ENCODE measurements at regions not wholly inside any gene's neighbourhood (a gene's known extent, or its start where the extent isn't known, plus 50 kb on each side); places are given as distances from the start of the nearest gene placed in this dataset.

DNA sequence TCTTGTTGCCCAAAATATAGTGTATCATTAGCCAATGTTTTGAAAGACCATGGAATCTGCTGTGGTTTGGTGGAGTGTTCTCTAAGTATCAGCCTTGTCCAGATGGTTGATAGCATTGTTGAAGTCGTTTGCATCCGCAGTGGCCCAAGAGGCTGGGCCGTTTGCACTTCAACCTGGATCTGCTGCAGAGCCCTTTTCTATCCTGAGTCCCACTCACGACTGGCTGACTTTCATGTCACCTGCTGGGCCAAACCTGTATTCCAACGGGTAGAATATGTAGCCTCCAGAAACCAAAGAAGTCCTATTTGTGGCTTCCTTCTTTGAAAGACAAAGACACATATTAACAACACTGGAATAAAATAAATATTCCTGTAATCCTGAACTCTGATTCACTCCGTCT is 1154.1 kb downstream of the RPIA start:
- intact Hi-C loops (cut with DNase I, micrococcal nuclease), result no loop called here
- no peaks in the 10 kb centered on the region for H3K4me1 ChIP-seq (ENCODE audit: insufficient read depth, low read length)
- POLR2A ChIA-PET, result no interaction called here

GRCh38 chr2:89848114-89848513 is 1156.6 kb downstream of the RPIA start:
- H3K9me3 ChIP-seq (ENCODE audit: control insufficient read depth in 1 of 2, insufficient read depth in 1 of 2, low read length in 2 of 2), result peaks cover 0 to 13% of the 10 kb centered on the region in 2 experiments
- ATAC-seq (ENCODE audit: poor library complexity), result no peak
- TF ChIP-seq CTCF (IDR thresholded peaks at IDR 0.05), result no peak
- no peak overlapping the region for H3K4me3 ChIP-seq (ENCODE audit: low read length)
- no peaks in the 10 kb centered on the region for H3K27me3 Mint-ChIP-seq
- ChIA-PET CTCF (no interaction called here), POLR2A (no interaction called here)
- no peaks in the 10 kb centered on the region for H3K4me1 ChIP-seq (ENCODE audit: insufficient read depth, low read length)
- no peaks in the 10 kb centered on the region for H3K27me3 ChIP-seq (ENCODE audit: control insufficient read depth in 1 of 2, insufficient read depth in 2 of 2, low read length in 2 of 2)
- intact Hi-C loops (cut with DNase I, micrococcal nuclease), result no loop called here
- no peak overlapping the region for H3K4me3 Mint-ChIP-seq
- H3K27ac Mint-ChIP-seq, result no peak overlapping the region
- DNase-seq, result no peak
- no peaks in the 10 kb centered on the region for H3K36me3 ChIP-seq (ENCODE audit: insufficient read depth, low read length)
- H3K27ac ChIP-seq (ENCODE audit: low read depth in 1 of 2, low read length in 2 of 2), result no peak overlapping the region
- H3K9me3 Mint-ChIP-seq, result no peaks in the 10 kb centered on the region
- H3K36me3 Mint-ChIP-seq (ENCODE audit: low read depth), result no peaks in the 10 kb centered on the region
- no peaks in the 10 kb centered on the region for H3K4me1 Mint-ChIP-seq (ENCODE audit: low read depth)

More for the DNA sequence above, 1154.1 kb downstream of the RPIA start:
- Histone ChIP-seq H3K36me3 (ENCODE audit: insufficient read depth, low read length) (no peaks in the 10 kb centered on the region), H3K9me3 (ENCODE audit: control insufficient read depth in 1 of 2, insufficient read depth in 1 of 2, low read length in 2 of 2) (peaks cover 0 to 16% of the 10 kb centered on the region in 2 experiments), H3K4me3 (ENCODE audit: low read length) (no peak overlapping the region), H3K27ac (ENCODE audit: low read depth in 1 of 2, low read length in 2 of 2) (no peak overlapping the region), H3K27me3 (ENCODE audit: control insufficient read depth in 1 of 2, insufficient read depth in 2 of 2, low read length in 2 of 2) (no peaks in the 10 kb centered on the region)
- no peak for DNase-seq
- Mint-ChIP-seq H3K27me3 (no peaks in the 10 kb centered on the region), H3K36me3 (ENCODE audit: low read depth) (peaks cover 4% of the 10 kb centered on the region), H3K9me3 (peaks cover 7% of the 10 kb centered on the region), H3K27ac (no peak overlapping the region), H3K4me1 (ENCODE audit: low read depth) (no peaks in the 10 kb centered on the region), H3K4me3 (no peak overlapping the region)
- no peak for TF ChIP-seq CTCF (IDR thresholded peaks at IDR 0.05)
- no peak for ATAC-seq (ENCODE audit: poor library complexity)
- CTCF ChIA-PET, result no interaction called here

DNA sequence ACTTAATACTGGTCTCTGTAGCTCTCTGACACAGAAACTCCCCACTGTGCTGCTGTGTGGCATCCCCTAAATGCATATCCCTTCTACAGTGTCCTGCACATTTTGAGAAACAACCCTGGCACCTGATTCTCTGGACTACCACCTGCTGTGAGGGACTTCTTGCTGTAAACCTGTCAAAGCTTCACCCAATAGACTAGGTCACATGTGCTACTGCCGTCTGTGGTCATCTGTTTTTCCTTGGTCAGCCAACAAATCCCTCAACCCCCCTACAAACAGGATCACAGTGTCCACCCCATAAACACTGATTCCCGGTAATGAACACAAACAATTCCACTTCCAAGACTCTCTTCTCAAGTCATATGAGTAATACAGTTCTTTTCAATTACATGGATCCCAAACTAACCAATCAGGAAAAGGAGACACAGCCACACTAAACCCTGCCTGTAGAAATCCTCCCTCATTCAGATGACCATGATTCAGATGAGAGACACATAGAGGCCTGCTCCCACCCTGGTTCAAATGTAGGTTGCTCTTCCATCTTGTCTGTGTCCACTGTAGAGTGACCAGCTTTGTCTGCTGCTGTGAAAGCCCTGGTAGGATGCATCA is 1157.4 kb downstream of the RPIA start:
- no peaks in the 10 kb centered on the region for H3K27me3 ChIP-seq (ENCODE audit: control insufficient read depth in 1 of 2, insufficient read depth in 2 of 2, low read length in 2 of 2)
- ATAC-seq (ENCODE audit: poor library complexity), result no peak
- no peaks in the 10 kb centered on the region for H3K27me3 Mint-ChIP-seq

More for the DNA sequence above, 1157.4 kb downstream of the RPIA start:
- H3K4me3 Mint-ChIP-seq, result no peak overlapping the region
- Histone ChIP-seq H3K36me3 (ENCODE audit: insufficient read depth, low read length) (no peaks in the 10 kb centered on the region), H3K27ac (ENCODE audit: low read depth in 1 of 2, low read length in 2 of 2) (no peak overlapping the region), H3K4me1 (ENCODE audit: insufficient read depth, low read length) (no peaks in the 10 kb centered on the region), H3K9me3 (ENCODE audit: control insufficient read depth in 1 of 2, insufficient read depth in 1 of 2, low read length in 2 of 2) (peaks cover 0 to 9% of the 10 kb centered on the region in 2 experiments), H3K4me3 (ENCODE audit: low read length) (no peak overlapping the region)
- no peak for TF ChIP-seq CTCF (IDR thresholded peaks at IDR 0.05)
- ChIA-PET POLR2A (no interaction called here), CTCF (no interaction called here)
- no peak for DNase-seq
- intact Hi-C loops (cut with DNase I, micrococcal nuclease), result no loop called here
- no peaks in the 10 kb centered on the region for H3K36me3 Mint-ChIP-seq (ENCODE audit: low read depth)
- H3K27ac Mint-ChIP-seq, result no peak overlapping the region
- no peaks in the 10 kb centered on the region for H3K4me1 Mint-ChIP-seq (ENCODE audit: low read depth)
- no peaks in the 10 kb centered on the region for H3K9me3 Mint-ChIP-seq
